ENCODE measurements at regions not wholly inside any gene's neighbourhood (a gene's known extent, or its start where the extent isn't known, plus 50 kb on each side); places are given as distances from the start of the nearest gene placed in this dataset.

GRCh38 chr16:26993511-26993910 lies 73.2 kb upstream of the C16orf82 start:
- TF ChIP-seq CTCF (IDR thresholded peaks at IDR 0.05) (no peak), POLR2A (IDR thresholded peaks at IDR 0.05) (no peak)

Data from heart left ventricle (tissue), 13 donors.